K562 (cell line): ENCODE measurements at regions not wholly inside any gene's neighbourhood (a gene's known extent, or its start where the extent isn't known, plus 50 kb on each side); places are given as distances from the start of the nearest gene placed in this dataset.

Experiments
- CSDE1 ChIP-seq, 2 experiments: fragments of 450-650 bp; IDR thresholded peaks; 2 replicates each; pipeline ENCODE4 v1.6.1; 2016; ENCODE audit warnings: mild to moderate bottlenecking in 1 of 2
- EZH2 ChIP-seq: IDR thresholded peaks from 2 replicates; pipeline ENCODE4 v1.6.1; 2012; ENCODE audit warnings: low read depth, mild to moderate bottlenecking, inconsistent platforms, low read length, borderline replicate concordance
- GTF3C2 ChIP-seq: IDR thresholded peaks from 3 replicates; pipeline ENCODE4 v1.6.1; 2011; ENCODE audit warnings: borderline replicate concordance, mild to moderate bottlenecking, moderate library complexity; ENCODE audit not compliant: insufficient read length; ENCODE audit errors: extremely low read depth
- NFATC3 ChIP-seq: fragments of 450-650 bp; IDR thresholded peaks from 2 replicates; pipeline ENCODE4 v1.6.1; 2017; ENCODE audit warnings: mild to moderate bottlenecking
- PHF21A ChIP-seq: fragments of 450-650 bp; IDR thresholded peaks from 2 replicates; pipeline ENCODE4 v1.6.1; 2017; ENCODE audit warnings: low read depth, borderline replicate concordance
- RERE ChIP-seq: sonication (generic); formaldehyde crosslinking; IDR thresholded peaks from 2 replicates; pipeline ENCODE4 v1.8.0; 2023; ENCODE audit warnings: missing genetic modification reagents, mild to moderate bottlenecking, borderline replicate concordance
- SRSF1 ChIP-seq: fragments of 200-400 bp; formaldehyde crosslinking; IDR thresholded peaks from 2 replicates; pipeline ENCODE4 v1.6.1; 2017; ENCODE audit warnings: mild to moderate bottlenecking, low read depth, low read length, moderate library complexity
- ZFX ChIP-seq: sonication (generic); formaldehyde crosslinking; IDR thresholded peaks from 2 replicates; pipeline ENCODE4 v1.8.0; 2022; ENCODE audit warnings: mild to moderate bottlenecking, missing genetic modification reagents, moderate library complexity
- ZNF311 ChIP-seq: fragments of 250-450 bp; sonication (Bioruptor Pico); IDR thresholded peaks from 2 replicates; pipeline ENCODE4 v1.4.0; 2020; ENCODE audit warnings: mild to moderate bottlenecking, moderate library complexity

GRCh38 chr12:67826946-67827720 lies 162.1 kb upstream of the IFNG-AS1 start (continued):
- TF ChIP-seq SRSF1 (no peak), EZH2 (no peak), NFATC3 (no peak), ZFX (no peak), GTF3C2 (no peak), CSDE1 (IDR thresholded peaks at IDR 0.05) (no peak), ZNF311 (CRISPR knock-in tag) (no peak), PHF21A (no peak), RERE (CRISPR knock-in tag) (no peak)
